ENCODE measurements at regions not wholly inside any gene's neighbourhood (a gene's known extent, or its start where the extent isn't known, plus 50 kb on each side); places are given as distances from the start of the nearest gene placed in this dataset.

- no peak overlapping the region for H3K4me2 ChIP-seq (ENCODE audit: low read length)
- no peak overlapping the region for H3K9ac ChIP-seq (ENCODE audit: low read length)
- DNase-seq = no peak
- no peak overlapping the region for H4K91ac ChIP-seq (ENCODE audit: low read depth, low read length)
- H3K79me2 ChIP-seq (ENCODE audit: control insufficient read depth, insufficient read depth, low read length, poor library complexity) = no peaks in the 10 kb centered on the region
- no peaks in the 10 kb centered on the region for H3K9me3 ChIP-seq (ENCODE audit: insufficient read depth, low read depth, low read length)
- H2AFZ ChIP-seq (ENCODE audit: insufficient read depth, low read length, poor library complexity) = no peak overlapping the region
- H3K18ac ChIP-seq (ENCODE audit: low read length) = no peak overlapping the region
- peak overlapping the region; percentile 1 for H2BK12ac ChIP-seq (ENCODE audit: low read length)
- H2BK120ac ChIP-seq (ENCODE audit: insufficient read depth, low read length, poor library complexity) = no peak overlapping the region
- no peak overlapping the region for H3K14ac ChIP-seq (ENCODE audit: low read length)
- H3K4ac ChIP-seq (ENCODE audit: low read depth, low read length) = no peak overlapping the region
- no peak overlapping the region for H2AK5ac ChIP-seq (ENCODE audit: low read length)
- H4K12ac ChIP-seq (ENCODE audit: low read depth, low read length) = no peak overlapping the region
- no peak overlapping the region for H3K27ac ChIP-seq (ENCODE audit: low read depth, low read length)
- peaks cover 2% of the 10 kb centered on the region for H3K79me1 ChIP-seq (ENCODE audit: low read length)
- no peaks in the 10 kb centered on the region for H3K36me3 ChIP-seq (ENCODE audit: control insufficient read depth in 1 of 2, insufficient read depth in 2 of 2, low read length in 2 of 2)
- WGBS (ENCODE audit: extremely low coverage, insufficient coverage, insufficient read length) = no CpG with 5 or more reads among the region's 5 CpGs
- no peak overlapping the region for H3K4me3 ChIP-seq (ENCODE audit: low read depth, low read length)
- H3K23ac ChIP-seq (ENCODE audit: low read length) = no peak overlapping the region
- H2BK5ac ChIP-seq (ENCODE audit: low read depth, low read length, poor library complexity) = no peak overlapping the region
- no peak overlapping the region for H4K8ac ChIP-seq (ENCODE audit: low read depth, low read length)
- peaks cover 0 to 6% of the 10 kb centered on the region in 2 experiments for H3K4me1 ChIP-seq (ENCODE audit: control insufficient read depth in 1 of 2, insufficient read depth in 2 of 2, low read length in 2 of 2)
- H3K27me3 ChIP-seq (ENCODE audit: insufficient read depth, low read length) = no peaks in the 10 kb centered on the region
Observed at GRCh38 chr15:95843241-95843910, 487.1 kb upstream of the NR2F2 start.

- H3K18ac ChIP-seq (ENCODE audit: low read length) = no peak overlapping the region
- H3K4me1 ChIP-seq (ENCODE audit: control insufficient read depth in 1 of 2, insufficient read depth in 2 of 2, low read length in 2 of 2) = peaks cover 0 to 6% of the 10 kb centered on the region in 2 experiments
- no peak overlapping the region for H3K4me2 ChIP-seq (ENCODE audit: low read length)
- WGBS (ENCODE audit: extremely low coverage, insufficient coverage, insufficient read length) = no CpG with 5 or more reads among the region's 13 CpGs
- no peak overlapping the region for H2AK5ac ChIP-seq (ENCODE audit: low read length)
- H3K79me1 ChIP-seq (ENCODE audit: low read length) = peaks cover 2% of the 10 kb centered on the region
- no peak overlapping the region for H4K91ac ChIP-seq (ENCODE audit: low read depth, low read length)
- H2BK12ac ChIP-seq (ENCODE audit: low read length) = no peak overlapping the region
- no peaks in the 10 kb centered on the region for H3K27me3 ChIP-seq (ENCODE audit: insufficient read depth, low read length)
- no peak overlapping the region for H3K14ac ChIP-seq (ENCODE audit: low read length)
- no peak overlapping the region for H4K12ac ChIP-seq (ENCODE audit: low read depth, low read length)
- H2BK120ac ChIP-seq (ENCODE audit: insufficient read depth, low read length, poor library complexity) = no peak overlapping the region
- H3K23ac ChIP-seq (ENCODE audit: low read length) = no peak overlapping the region
- H2BK5ac ChIP-seq (ENCODE audit: low read depth, low read length, poor library complexity) = peak overlapping the region; percentile 15
- no peak overlapping the region for H3K4ac ChIP-seq (ENCODE audit: low read depth, low read length)
- DNase-seq = no peak
- H2AFZ ChIP-seq (ENCODE audit: insufficient read depth, low read length, poor library complexity) = peak overlapping the region; percentile 6
- peak overlapping the region; percentile 63 for H3K27ac ChIP-seq (ENCODE audit: low read depth, low read length)
- no peaks in the 10 kb centered on the region for H3K9me3 ChIP-seq (ENCODE audit: insufficient read depth, low read depth, low read length)
- H3K79me2 ChIP-seq (ENCODE audit: control insufficient read depth, insufficient read depth, low read length, poor library complexity) = no peaks in the 10 kb centered on the region
- H3K36me3 ChIP-seq (ENCODE audit: control insufficient read depth in 1 of 2, insufficient read depth in 2 of 2, low read length in 2 of 2) = no peaks in the 10 kb centered on the region
- H3K9ac ChIP-seq (ENCODE audit: low read length) = no peak overlapping the region
- no peak overlapping the region for H4K8ac ChIP-seq (ENCODE audit: low read depth, low read length)
- no peak overlapping the region for H3K4me3 ChIP-seq (ENCODE audit: low read depth, low read length)
Observed at GRCh38 chr15:95845862-95846515, 484.5 kb upstream of the NR2F2 start.

GRCh38 chr15:95848126-95848525, 482.4 kb upstream of the NR2F2 start:
- no peak overlapping the region for H3K4ac ChIP-seq (ENCODE audit: low read depth, low read length)
- H3K79me1 ChIP-seq (ENCODE audit: low read length) = peaks cover 2% of the 10 kb centered on the region
- H3K79me2 ChIP-seq (ENCODE audit: control insufficient read depth, insufficient read depth, low read length, poor library complexity) = no peaks in the 10 kb centered on the region
- no peak overlapping the region for H3K27ac ChIP-seq (ENCODE audit: low read depth, low read length)
- no peak overlapping the region for H3K18ac ChIP-seq (ENCODE audit: low read length)
- H4K91ac ChIP-seq (ENCODE audit: low read depth, low read length) = no peak overlapping the region
- no peak overlapping the region for H2BK5ac ChIP-seq (ENCODE audit: low read depth, low read length, poor library complexity)
- WGBS (ENCODE audit: extremely low coverage, insufficient coverage, insufficient read length) = no CpG with 5 or more reads among the region's 1 CpG
- no peak overlapping the region for H4K12ac ChIP-seq (ENCODE audit: low read depth, low read length)
- H2AFZ ChIP-seq (ENCODE audit: insufficient read depth, low read length, poor library complexity) = no peak overlapping the region
- H4K8ac ChIP-seq (ENCODE audit: low read depth, low read length) = no peak overlapping the region
- no peaks in the 10 kb centered on the region for H3K27me3 ChIP-seq (ENCODE audit: insufficient read depth, low read length)
- H3K36me3 ChIP-seq (ENCODE audit: control insufficient read depth in 1 of 2, insufficient read depth in 2 of 2, low read length in 2 of 2) = no peaks in the 10 kb centered on the region
- DNase-seq = no peak
- no peak overlapping the region for H3K4me2 ChIP-seq (ENCODE audit: low read length)
- H3K9ac ChIP-seq (ENCODE audit: low read length) = no peak overlapping the region
- no peaks in the 10 kb centered on the region for H3K9me3 ChIP-seq (ENCODE audit: insufficient read depth, low read depth, low read length)
- peaks cover 0 to 6% of the 10 kb centered on the region in 2 experiments for H3K4me1 ChIP-seq (ENCODE audit: control insufficient read depth in 1 of 2, insufficient read depth in 2 of 2, low read length in 2 of 2)
- no peak overlapping the region for H2BK120ac ChIP-seq (ENCODE audit: insufficient read depth, low read length, poor library complexity)
- H3K23ac ChIP-seq (ENCODE audit: low read length) = no peak overlapping the region
- H2AK5ac ChIP-seq (ENCODE audit: low read length) = no peak overlapping the region
- no peak overlapping the region for H2BK12ac ChIP-seq (ENCODE audit: low read length)
- no peak overlapping the region for H3K14ac ChIP-seq (ENCODE audit: low read length)
- no peak overlapping the region for H3K4me3 ChIP-seq (ENCODE audit: low read depth, low read length)

- no peak overlapping the region for H3K4ac ChIP-seq (ENCODE audit: low read depth, low read length)
- no peak overlapping the region for H3K18ac ChIP-seq (ENCODE audit: low read length)
- no peak overlapping the region for H4K12ac ChIP-seq (ENCODE audit: low read depth, low read length)
- H3K36me3 ChIP-seq (ENCODE audit: control insufficient read depth in 1 of 2, insufficient read depth in 2 of 2, low read length in 2 of 2) = no peaks in the 10 kb centered on the region
- H3K9me3 ChIP-seq (ENCODE audit: insufficient read depth, low read depth, low read length) = no peaks in the 10 kb centered on the region
- no peak overlapping the region for H3K23ac ChIP-seq (ENCODE audit: low read length)
- H2BK120ac ChIP-seq (ENCODE audit: insufficient read depth, low read length, poor library complexity) = no peak overlapping the region
- no peak overlapping the region for H4K91ac ChIP-seq (ENCODE audit: low read depth, low read length)
- DNase-seq = no peak
- no peak overlapping the region for H4K8ac ChIP-seq (ENCODE audit: low read depth, low read length)
- no peak overlapping the region for H3K4me2 ChIP-seq (ENCODE audit: low read length)
- peaks cover 2% of the 10 kb centered on the region for H3K79me1 ChIP-seq (ENCODE audit: low read length)
- no peaks in the 10 kb centered on the region for H3K79me2 ChIP-seq (ENCODE audit: control insufficient read depth, insufficient read depth, low read length, poor library complexity)
- no peak overlapping the region for H3K9ac ChIP-seq (ENCODE audit: low read length)
- no CpG with 5 or more reads among the region's 2 CpGs for WGBS (ENCODE audit: extremely low coverage, insufficient coverage, insufficient read length)
- no peak overlapping the region for H2BK5ac ChIP-seq (ENCODE audit: low read depth, low read length, poor library complexity)
- H3K4me1 ChIP-seq (ENCODE audit: control insufficient read depth in 1 of 2, insufficient read depth in 2 of 2, low read length in 2 of 2) = peaks cover 0 to 4% of the 10 kb centered on the region in 2 experiments
- no peak overlapping the region for H2AFZ ChIP-seq (ENCODE audit: insufficient read depth, low read length, poor library complexity)
- no peak overlapping the region for H2AK5ac ChIP-seq (ENCODE audit: low read length)
- H3K4me3 ChIP-seq (ENCODE audit: low read depth, low read length) = no peak overlapping the region
- no peak overlapping the region for H3K27ac ChIP-seq (ENCODE audit: low read depth, low read length)
- H2BK12ac ChIP-seq (ENCODE audit: low read length) = no peak overlapping the region
- H3K27me3 ChIP-seq (ENCODE audit: insufficient read depth, low read length) = no peaks in the 10 kb centered on the region
- no peak overlapping the region for H3K14ac ChIP-seq (ENCODE audit: low read length)
Observed at GRCh38 chr15:95850837-95851236, 479.7 kb upstream of the NR2F2 start.

Measured in trophoblast cell (in vitro differentiated cells and primary cell).